HUDEP-2 (cell line): ENCODE measurements at regions not wholly inside any gene's neighbourhood (a gene's known extent, or its start where the extent isn't known, plus 50 kb on each side); places are given as distances from the start of the nearest gene placed in this dataset.

Experiments
- DNase-seq, 76 experiments: peaks; one replicate each; lab custom pipeline; 2025; ENCODE audit not compliant: unreplicated experiment in 76 of 76; lab: John Stamatoyannopoulos, UW

GRCh38 chr10:28082316-28082715, 83.4 kb upstream of the ODAD2 start:
- DNase-seq: no peak

GRCh38 chr10:28077889-28078288, 79.0 kb upstream of the ODAD2 start:
- no peak for DNase-seq

- DNase-seq: no peak
These were observed 76.5 kb upstream of the ODAD2 start for GRCh38 chr10:28075424-28075823.

- DNase-seq: no peak
These were observed 73.7 kb upstream of the ODAD2 start for GRCh38 chr10:28072573-28072972.

- DNase-seq: no peak
These were observed 61.2 kb upstream of the ODAD2 start for GRCh38 chr10:28060031-28060607.

- DNase-seq: no peak
These were observed 59.9 kb upstream of the ODAD2 start for GRCh38 chr10:28058746-28059145.

- DNase-seq: no peak
These were observed 55.5 kb upstream of the ODAD2 start for GRCh38 chr10:28054228-28054860.

GRCh38 chr10:28049286-28049685, 50.4 kb upstream of the ODAD2 start:
- DNase-seq: no peak
